ENCODE measurements at regions not wholly inside any gene's neighbourhood (a gene's known extent, or its start where the extent isn't known, plus 50 kb on each side); places are given as distances from the start of the nearest gene placed in this dataset.

DNA sequence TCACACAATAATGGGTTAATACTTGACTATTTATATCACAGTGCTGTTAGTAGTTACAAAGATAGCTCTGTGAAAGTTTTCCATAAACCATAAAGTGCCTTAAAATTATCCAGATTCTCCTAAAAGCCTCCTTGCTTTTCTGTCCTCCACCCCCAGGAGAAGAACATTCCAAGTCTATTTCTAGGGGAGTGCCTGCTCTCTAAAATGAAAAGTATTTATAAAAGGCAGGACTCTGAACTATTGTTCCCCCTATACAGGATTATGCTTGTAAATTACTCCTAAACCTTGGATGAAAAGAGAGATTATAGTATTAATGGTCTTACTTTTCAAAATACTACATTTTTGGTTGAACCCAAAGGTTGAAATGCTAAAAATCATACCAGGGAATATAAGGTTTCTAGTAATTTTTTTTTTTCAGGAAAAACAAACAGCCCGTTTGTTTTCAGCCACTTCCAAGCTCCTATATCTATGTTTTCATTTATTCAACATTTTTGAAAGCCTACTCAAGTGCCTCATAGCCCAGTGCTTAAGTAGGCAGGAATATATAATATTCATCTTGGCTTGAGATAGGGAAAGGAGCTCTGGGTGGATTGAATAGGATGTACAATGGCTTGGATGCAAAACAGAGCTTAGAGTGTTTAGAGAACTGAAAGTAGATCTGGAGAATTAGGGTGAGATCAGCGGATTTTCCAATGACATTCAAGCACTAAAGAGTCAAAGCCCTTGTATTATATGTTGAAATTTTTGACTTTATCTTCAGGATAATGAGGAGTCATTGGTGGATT lies 320.7 kb downstream of the GPR37 start:
- Histone ChIP-seq H3K4me1 (no peaks in the 10 kb centered on the region), H3K36me3 (no peaks in the 10 kb centered on the region), H3K27me3 (no peaks in the 10 kb centered on the region), H3K4me3 (no peak overlapping the region), H3K27ac (no peak overlapping the region), H3K9me3 (no peaks in the 10 kb centered on the region)
- TF ChIP-seq CTCF (IDR thresholded peaks at IDR 0.05), result no peak
- no peak for DNase-seq (ENCODE audit: low spot score in 2 of 2)
- intact Hi-C loops (cut with DNase I), result no loop called here

DNA sequence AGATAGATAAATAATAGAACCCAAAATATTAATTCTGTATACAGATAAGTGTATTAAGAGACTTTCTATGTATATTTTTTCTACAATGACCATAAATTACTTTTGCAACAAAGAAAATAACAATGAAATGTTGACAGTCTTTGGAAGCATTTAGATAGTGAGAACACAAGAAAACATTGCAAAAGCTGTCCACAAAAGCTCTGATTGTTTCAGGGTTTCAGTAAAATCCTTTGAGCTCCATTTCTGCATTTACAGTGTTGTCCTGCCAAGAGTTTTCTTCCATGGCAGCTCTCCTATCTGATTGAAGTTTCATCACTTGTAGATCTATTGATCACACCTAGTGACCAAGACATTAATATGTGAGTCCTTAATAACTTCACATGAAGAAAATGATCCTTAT lies 321.8 kb downstream of the GPR37 start:
- H3K27me3 ChIP-seq, result no peaks in the 10 kb centered on the region
- no peaks in the 10 kb centered on the region for H3K36me3 ChIP-seq
- no peak overlapping the region for H3K27ac ChIP-seq
- H3K4me3 ChIP-seq, result no peak overlapping the region
- H3K9me3 ChIP-seq, result no peaks in the 10 kb centered on the region
- no peaks in the 10 kb centered on the region for H3K4me1 ChIP-seq
- no peak for TF ChIP-seq CTCF (IDR thresholded peaks at IDR 0.05)
- DNase-seq (ENCODE audit: low spot score in 2 of 2), result no peak
- intact Hi-C loops (cut with DNase I), result no loop called here

- no peak for DNase-seq (ENCODE audit: low spot score in 2 of 2)
- Histone ChIP-seq H3K36me3 (no peaks in the 10 kb centered on the region), H3K27me3 (no peaks in the 10 kb centered on the region), H3K27ac (no peak overlapping the region), H3K9me3 (no peaks in the 10 kb centered on the region), H3K4me1 (no peaks in the 10 kb centered on the region), H3K4me3 (no peak overlapping the region)
- TF ChIP-seq CTCF (IDR thresholded peaks at IDR 0.05), result no peak
- intact Hi-C loops (cut with DNase I), result no loop called here
These were observed 325.5 kb downstream of the GPR37 start for GRCh38 chr7:124440081-124440480.

DNA sequence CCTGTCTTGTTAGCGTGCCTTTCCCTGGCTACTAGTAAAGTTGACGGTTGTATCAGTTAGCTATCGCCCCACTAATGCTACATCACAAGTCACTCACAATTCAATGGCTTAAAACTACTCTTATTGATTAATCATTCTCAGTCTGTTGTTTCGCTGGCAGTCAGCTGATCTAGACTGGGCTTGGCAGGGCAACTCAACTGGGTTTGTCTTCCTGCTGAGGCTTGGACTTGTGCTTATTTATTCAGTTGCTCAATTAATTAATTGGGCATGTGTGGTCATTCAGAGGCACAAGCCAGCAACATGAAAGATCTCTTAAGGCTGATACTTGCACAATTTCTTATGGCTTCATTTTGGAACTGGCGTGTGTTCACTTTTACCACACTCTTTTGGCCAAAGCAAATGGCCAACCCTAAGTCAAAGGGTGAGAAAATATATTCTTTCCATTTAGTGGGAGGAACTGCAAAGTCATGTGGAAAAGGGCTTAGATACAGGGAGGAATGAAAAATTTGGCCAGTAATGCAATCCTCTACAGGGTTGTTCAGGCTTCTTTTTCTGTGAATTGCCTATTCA lies 333.5 kb downstream of the GPR37 start:
- Histone ChIP-seq H3K9me3 (no peaks in the 10 kb centered on the region), H3K4me3 (no peak overlapping the region), H3K4me1 (no peaks in the 10 kb centered on the region), H3K27ac (no peak overlapping the region), H3K36me3 (no peaks in the 10 kb centered on the region), H3K27me3 (no peaks in the 10 kb centered on the region)
- intact Hi-C loops (cut with DNase I), result no loop called here
- no peak for TF ChIP-seq CTCF (IDR thresholded peaks at IDR 0.05)
- no peak for DNase-seq (ENCODE audit: low spot score in 2 of 2)

GRCh38 chr7:124429923-124430322 lies 335.7 kb downstream of the GPR37 start:
- no peak for DNase-seq (ENCODE audit: low spot score in 2 of 2)
- Histone ChIP-seq H3K27me3 (no peaks in the 10 kb centered on the region), H3K4me1 (no peaks in the 10 kb centered on the region), H3K36me3 (no peaks in the 10 kb centered on the region), H3K27ac (no peak overlapping the region), H3K9me3 (no peaks in the 10 kb centered on the region), H3K4me3 (no peak overlapping the region)
- intact Hi-C loops (cut with DNase I), result no loop called here
- no peak for TF ChIP-seq CTCF (IDR thresholded peaks at IDR 0.05)
